OCI-LY7 (cell line): ENCODE measurements at regions not wholly inside any gene's neighbourhood (a gene's known extent, or its start where the extent isn't known, plus 50 kb on each side); places are given as distances from the start of the nearest gene placed in this dataset.

Source experiments
- EZH2phosphoT487 ChIP-seq: fragments of 200-600 bp; sonication (generic); IDR thresholded peaks from 2 replicates; pipeline ENCODE4 v1.6.1; 2018; ENCODE audit warnings: low read depth, borderline replicate concordance, mild to moderate bottlenecking, mixed run types, antibody characterized with exemption, low read length, moderate library complexity, mixed read lengths
- TF ChIP-seq, protein P1 (sequence below): fragments of 200-600 bp; sonication (generic); conservative IDR thresholded peaks from 2 replicates; pipeline ENCODE4 v1.5.1; 2014; ENCODE audit warnings: mild to moderate bottlenecking, antibody characterized with exemption, low read length, moderate library complexity, mixed read lengths

DNA sequence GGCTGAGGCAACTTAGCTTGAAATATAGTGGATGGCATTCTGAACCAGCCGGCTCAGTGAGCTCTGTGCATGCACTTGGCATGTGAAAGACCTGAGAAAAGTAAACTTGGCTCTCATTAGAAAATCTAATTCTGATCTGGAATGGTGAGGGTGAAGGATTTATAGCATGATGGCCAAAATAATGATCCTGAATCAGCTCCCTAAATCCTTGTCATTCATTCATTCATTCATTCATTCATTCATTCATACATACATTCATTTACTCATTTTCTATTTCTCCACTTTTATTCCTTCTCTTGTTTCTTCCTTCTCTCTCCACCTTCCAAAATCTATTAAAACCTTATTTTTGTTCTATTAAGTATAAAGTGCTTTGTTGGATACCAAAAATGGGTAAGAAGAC is 681.1 kb downstream of the DHX35 start:
- TF ChIP-seq, protein P1, sequence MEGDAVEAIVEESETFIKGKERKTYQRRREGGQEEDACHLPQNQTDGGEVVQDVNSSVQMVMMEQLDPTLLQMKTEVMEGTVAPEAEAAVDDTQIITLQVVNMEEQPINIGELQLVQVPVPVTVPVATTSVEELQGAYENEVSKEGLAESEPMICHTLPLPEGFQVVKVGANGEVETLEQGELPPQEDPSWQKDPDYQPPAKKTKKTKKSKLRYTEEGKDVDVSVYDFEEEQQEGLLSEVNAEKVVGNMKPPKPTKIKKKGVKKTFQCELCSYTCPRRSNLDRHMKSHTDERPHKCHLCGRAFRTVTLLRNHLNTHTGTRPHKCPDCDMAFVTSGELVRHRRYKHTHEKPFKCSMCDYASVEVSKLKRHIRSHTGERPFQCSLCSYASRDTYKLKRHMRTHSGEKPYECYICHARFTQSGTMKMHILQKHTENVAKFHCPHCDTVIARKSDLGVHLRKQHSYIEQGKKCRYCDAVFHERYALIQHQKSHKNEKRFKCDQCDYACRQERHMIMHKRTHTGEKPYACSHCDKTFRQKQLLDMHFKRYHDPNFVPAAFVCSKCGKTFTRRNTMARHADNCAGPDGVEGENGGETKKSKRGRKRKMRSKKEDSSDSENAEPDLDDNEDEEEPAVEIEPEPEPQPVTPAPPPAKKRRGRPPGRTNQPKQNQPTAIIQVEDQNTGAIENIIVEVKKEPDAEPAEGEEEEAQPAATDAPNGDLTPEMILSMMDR: no peak
- TF ChIP-seq EZH2phosphoT487: no peak
